NCI-H774 (cell line): ENCODE measurements at regions not wholly inside any gene's neighbourhood (a gene's known extent, or its start where the extent isn't known, plus 50 kb on each side); places are given as distances from the start of the nearest gene placed in this dataset.
"Not testable (repeated sequence)": the region's sequence is repeated elsewhere in the genome, so short reads cannot be mapped to it uniquely, and the experiment has no call there.

Experiments
- DNase-seq: peaks from one replicate; lab custom pipeline; 2025; lab: John Stamatoyannopoulos, UW

GRCh38 chr2:180604077-180604476, 376.3 kb upstream of the UBE2E3 start:
- DNase-seq, result no peak

GRCh38 chr2:180601016-180601415, 379.4 kb upstream of the UBE2E3 start:
- no peak for DNase-seq

GRCh38 chr2:180599804-180600203, 380.6 kb upstream of the UBE2E3 start:
- no peak for DNase-seq

- DNase-seq, result no peak
These were observed 383.2 kb upstream of the UBE2E3 start for GRCh38 chr2:180597179-180597578.

GRCh38 chr2:180596453-180596852, 384.0 kb upstream of the UBE2E3 start:
- no peak for DNase-seq

- no peak for DNase-seq
These were observed 388.5 kb upstream of the UBE2E3 start for GRCh38 chr2:180591947-180592346.

- DNase-seq, result not testable (repeated sequence)
These were observed 389.2 kb upstream of the UBE2E3 start for GRCh38 chr2:180591093-180591781.

GRCh38 chr2:180583441-180584140, 396.8 kb upstream of the UBE2E3 start:
- DNase-seq, result no peak

- no peak for DNase-seq
These were observed 401.0 kb upstream of the UBE2E3 start for GRCh38 chr2:180579388-180579787.

GRCh38 chr2:180578441-180578840, 402.0 kb upstream of the UBE2E3 start:
- no peak for DNase-seq

GRCh38 chr2:180577567-180577966, 402.8 kb upstream of the UBE2E3 start:
- DNase-seq, result peak; percentile 86

GRCh38 chr2:180573951-180574350, 406.5 kb upstream of the UBE2E3 start:
- no peak for DNase-seq

GRCh38 chr2:180572346-180572745, 408.1 kb upstream of the UBE2E3 start:
- DNase-seq, result no peak

- no peak for DNase-seq
These were observed 408.8 kb upstream of the UBE2E3 start for GRCh38 chr2:180571559-180571958.

- DNase-seq, result no peak
These were observed 409.5 kb upstream of the UBE2E3 start for GRCh38 chr2:180570864-180571263.

- no peak for DNase-seq
These were observed 416.4 kb upstream of the UBE2E3 start for GRCh38 chr2:180564051-180564450.

- DNase-seq, result no peak
These were observed 418.0 kb upstream of the UBE2E3 start for GRCh38 chr2:180562378-180562777.

- DNase-seq, result no peak
These were observed 420.6 kb upstream of the UBE2E3 start for GRCh38 chr2:180559771-180560170.

GRCh38 chr2:180559038-180559437, 421.4 kb upstream of the UBE2E3 start:
- no peak for DNase-seq

GRCh38 chr2:180555391-180555965, 424.9 kb upstream of the UBE2E3 start:
- no peak for DNase-seq

GRCh38 chr2:180554330-180554729, 426.1 kb upstream of the UBE2E3 start:
- DNase-seq, result no peak

- DNase-seq, result no peak
These were observed 427.2 kb upstream of the UBE2E3 start for GRCh38 chr2:180553094-180553715.

GRCh38 chr2:180542511-180542910, 437.9 kb upstream of the UBE2E3 start:
- DNase-seq, result no peak
